ENCODE measurements at regions not wholly inside any gene's neighbourhood (a gene's known extent, or its start where the extent isn't known, plus 50 kb on each side); places are given as distances from the start of the nearest gene placed in this dataset.
"Not testable (repeated sequence)": the region's sequence is repeated elsewhere in the genome, so short reads cannot be mapped to it uniquely, and the experiment has no call there.

DNA sequence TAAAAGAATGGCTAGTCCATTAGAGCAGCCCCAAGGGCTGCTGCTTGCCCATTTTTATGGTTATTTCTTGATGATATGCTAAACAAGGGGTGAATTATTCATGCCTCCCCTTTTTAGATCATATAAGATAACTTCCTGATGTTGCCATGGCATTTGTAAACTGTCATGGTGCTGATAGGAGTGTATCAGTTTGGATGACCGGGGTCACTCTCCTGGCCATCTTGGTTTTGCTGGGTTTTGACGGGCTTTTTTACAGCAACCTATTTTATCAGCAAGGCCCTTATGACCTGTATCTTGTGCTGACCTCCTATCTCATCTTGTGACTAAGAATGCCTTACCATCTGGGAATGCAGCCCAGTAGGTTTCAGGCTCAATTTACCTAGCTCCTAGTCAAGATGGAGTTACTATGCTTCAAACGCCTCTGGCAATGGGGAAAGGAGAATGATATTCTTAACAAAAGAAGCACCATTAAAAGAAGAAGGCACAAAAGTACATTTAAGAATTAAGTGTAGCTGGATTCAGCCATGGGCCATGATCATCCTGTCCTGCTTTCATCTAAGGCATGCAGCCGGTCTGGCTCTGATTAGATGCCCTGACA is 1156.0 kb downstream of the PCDH9 start:
- no peak for DNase-seq (ENCODE audit: low read depth, low spot score)
- Histone ChIP-seq H3K27me3 (ENCODE audit: control insufficient read depth, insufficient read depth, low read length) (no peaks in the 10 kb centered on the region), H3K4me1 (ENCODE audit: control insufficient read depth, insufficient read depth, low read length) (no peaks in the 10 kb centered on the region), H3K9me3 (ENCODE audit: control insufficient read depth, insufficient read depth, low read length) (no peaks in the 10 kb centered on the region), H3K4me3 (ENCODE audit: low read length) (no peak overlapping the region), H3K36me3 (ENCODE audit: control insufficient read depth, insufficient read depth, low read length) (no peaks in the 10 kb centered on the region), H3K27ac (ENCODE audit: low read length) (no peak overlapping the region)
- no CpG with 5 or more reads among the region's 4 CpGs for WGBS (ENCODE audit: insufficient coverage, insufficient read length)

DNA sequence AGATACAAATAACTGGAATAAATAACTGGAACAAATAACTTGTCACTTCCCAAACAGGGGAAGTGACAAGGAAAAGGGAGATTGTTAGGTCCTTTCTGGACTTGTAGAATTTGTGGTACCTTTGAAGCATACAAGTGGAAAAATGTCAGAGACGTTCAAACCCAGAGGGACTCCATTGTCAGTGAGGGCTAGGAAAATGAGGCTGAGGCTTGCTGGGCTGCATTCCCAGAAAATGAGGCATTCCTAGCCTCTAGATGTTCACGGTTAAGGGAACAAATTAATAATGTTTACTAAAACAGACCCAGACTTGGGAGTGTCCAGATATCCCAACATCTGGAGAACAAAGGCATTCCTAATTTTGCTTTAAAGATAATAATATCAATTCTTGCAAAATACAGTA is 1158.0 kb downstream of the PCDH9 start:
- H3K4me1 ChIP-seq (ENCODE audit: control insufficient read depth, insufficient read depth, low read length); H3K36me3 ChIP-seq (ENCODE audit: control insufficient read depth, insufficient read depth, low read length); H3K27ac ChIP-seq (ENCODE audit: low read length); H3K4me3 ChIP-seq (ENCODE audit: low read length); H3K9me3 ChIP-seq (ENCODE audit: control insufficient read depth, insufficient read depth, low read length); H3K27me3 ChIP-seq (ENCODE audit: control insufficient read depth, insufficient read depth, low read length); DNase-seq (ENCODE audit: low read depth, low spot score): not testable (repeated sequence)
- WGBS (ENCODE audit: insufficient coverage, insufficient read length) = no CpG with 5 or more reads among the region's 2 CpGs

DNA sequence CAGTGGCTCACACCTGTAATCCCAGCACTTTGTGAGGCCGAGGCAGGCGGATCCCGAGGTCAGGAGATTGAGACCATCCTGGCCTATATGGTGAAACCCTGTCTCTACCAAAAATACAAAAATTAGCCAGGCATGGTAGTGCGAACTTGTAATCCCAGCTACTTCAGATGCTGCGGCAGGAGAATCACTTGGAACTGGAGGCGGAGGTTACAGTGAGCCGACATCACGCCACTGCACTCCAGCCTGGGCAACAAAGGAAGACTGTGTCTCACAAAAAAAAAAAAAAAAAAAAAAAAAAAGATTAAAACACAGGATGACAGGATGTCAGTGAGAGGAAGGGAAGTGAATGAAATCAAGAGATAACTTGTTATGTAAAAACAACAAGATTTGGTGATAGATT is 1158.5 kb downstream of the PCDH9 start:
- H3K36me3 ChIP-seq (ENCODE audit: control insufficient read depth, insufficient read depth, low read length) = no peaks in the 10 kb centered on the region
- no peak for DNase-seq (ENCODE audit: low read depth, low spot score)
- H3K9me3 ChIP-seq (ENCODE audit: control insufficient read depth, insufficient read depth, low read length) = no peaks in the 10 kb centered on the region
- WGBS (ENCODE audit: insufficient coverage, insufficient read length) = no CpG with 5 or more reads among the region's 8 CpGs
- H3K27ac ChIP-seq (ENCODE audit: low read length) = no peak overlapping the region
- no peak overlapping the region for H3K4me3 ChIP-seq (ENCODE audit: low read length)
- no peaks in the 10 kb centered on the region for H3K4me1 ChIP-seq (ENCODE audit: control insufficient read depth, insufficient read depth, low read length)
- H3K27me3 ChIP-seq (ENCODE audit: control insufficient read depth, insufficient read depth, low read length) = no peaks in the 10 kb centered on the region

DNA sequence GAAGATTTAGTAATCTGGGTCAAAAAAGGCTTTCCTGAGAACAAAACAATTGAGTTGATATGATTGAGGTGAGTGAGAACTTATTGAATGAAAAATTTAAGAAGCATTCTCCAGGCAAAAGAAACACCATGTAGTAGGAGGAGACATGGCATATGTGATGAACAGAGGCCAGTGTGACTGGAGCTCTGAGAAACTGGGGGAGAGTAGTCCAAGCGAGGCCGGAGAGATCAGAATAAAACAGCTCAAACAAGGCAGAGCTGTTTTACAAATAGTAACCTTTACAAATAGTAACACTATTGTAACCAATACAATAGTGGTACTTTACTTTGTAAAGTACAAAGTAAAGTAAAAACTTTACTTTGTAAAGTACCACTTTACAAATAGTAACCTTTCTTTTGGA is 1159.1 kb downstream of the PCDH9 start:
- no peak overlapping the region for H3K4me3 ChIP-seq (ENCODE audit: low read length)
- WGBS (ENCODE audit: insufficient coverage, insufficient read length) = no CpG with 5 or more reads among the region's 2 CpGs
- H3K27me3 ChIP-seq (ENCODE audit: control insufficient read depth, insufficient read depth, low read length) = no peaks in the 10 kb centered on the region
- DNase-seq (ENCODE audit: low read depth, low spot score) = no peak
- no peaks in the 10 kb centered on the region for H3K4me1 ChIP-seq (ENCODE audit: control insufficient read depth, insufficient read depth, low read length)
- H3K36me3 ChIP-seq (ENCODE audit: control insufficient read depth, insufficient read depth, low read length) = no peaks in the 10 kb centered on the region
- H3K27ac ChIP-seq (ENCODE audit: low read length) = no peak overlapping the region
- H3K9me3 ChIP-seq (ENCODE audit: control insufficient read depth, insufficient read depth, low read length) = no peaks in the 10 kb centered on the region

DNA sequence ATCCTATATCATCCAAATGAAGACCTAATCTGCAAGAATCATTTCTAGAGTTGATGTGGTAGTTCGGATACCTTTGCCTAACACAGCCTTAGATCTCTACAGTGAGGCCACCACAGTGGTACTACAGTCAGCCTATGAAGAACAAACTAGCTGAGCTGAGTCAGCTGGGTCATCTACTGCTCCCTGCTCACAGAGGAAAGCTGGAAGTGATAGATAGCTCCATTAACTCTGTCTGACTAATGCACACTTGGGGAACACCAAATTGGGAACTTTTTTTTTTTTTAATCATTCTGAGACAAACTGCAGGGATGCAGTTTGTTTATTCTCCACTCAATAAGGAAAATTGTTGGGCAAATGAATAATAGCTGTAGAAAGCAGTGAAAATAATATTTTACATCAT is 1160.6 kb downstream of the PCDH9 start:
- Histone ChIP-seq H3K27me3 (ENCODE audit: control insufficient read depth, insufficient read depth, low read length) (no peaks in the 10 kb centered on the region), H3K4me3 (ENCODE audit: low read length) (no peak overlapping the region), H3K9me3 (ENCODE audit: control insufficient read depth, insufficient read depth, low read length) (no peaks in the 10 kb centered on the region), H3K36me3 (ENCODE audit: control insufficient read depth, insufficient read depth, low read length) (no peaks in the 10 kb centered on the region), H3K27ac (ENCODE audit: low read length) (no peak overlapping the region), H3K4me1 (ENCODE audit: control insufficient read depth, insufficient read depth, low read length) (no peaks in the 10 kb centered on the region)
- no CpG with 5 or more reads among the region's 1 CpG for WGBS (ENCODE audit: insufficient coverage, insufficient read length)
- DNase-seq (ENCODE audit: low read depth, low spot score) = no peak

DNA sequence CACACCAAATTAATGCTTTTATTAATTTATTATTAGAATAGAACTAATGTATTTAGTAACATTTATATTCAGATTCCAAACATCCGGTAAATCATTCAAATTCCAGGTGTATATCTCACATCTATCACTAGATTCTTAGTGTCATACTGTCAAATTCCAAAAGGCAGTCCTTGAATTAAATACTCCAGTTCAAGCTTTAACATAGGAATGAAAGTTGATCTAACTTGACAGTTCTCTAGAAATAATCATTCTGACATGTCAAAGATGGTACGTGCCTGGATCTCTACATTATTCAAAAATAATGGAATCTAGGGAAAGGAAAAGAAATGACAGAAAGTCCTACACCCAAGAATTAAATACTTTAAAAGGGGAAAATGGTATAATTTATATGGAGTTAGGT is 1161.5 kb downstream of the PCDH9 start:
- WGBS (ENCODE audit: insufficient coverage, insufficient read length) = no CpG with 5 or more reads among the region's 2 CpGs
- H3K4me1 ChIP-seq (ENCODE audit: control insufficient read depth, insufficient read depth, low read length) = no peaks in the 10 kb centered on the region
- no peaks in the 10 kb centered on the region for H3K27me3 ChIP-seq (ENCODE audit: control insufficient read depth, insufficient read depth, low read length)
- DNase-seq (ENCODE audit: low read depth, low spot score) = no peak
- no peak overlapping the region for H3K4me3 ChIP-seq (ENCODE audit: low read length)
- no peaks in the 10 kb centered on the region for H3K9me3 ChIP-seq (ENCODE audit: control insufficient read depth, insufficient read depth, low read length)
- H3K27ac ChIP-seq (ENCODE audit: low read length) = no peak overlapping the region
- no peaks in the 10 kb centered on the region for H3K36me3 ChIP-seq (ENCODE audit: control insufficient read depth, insufficient read depth, low read length)

DNA sequence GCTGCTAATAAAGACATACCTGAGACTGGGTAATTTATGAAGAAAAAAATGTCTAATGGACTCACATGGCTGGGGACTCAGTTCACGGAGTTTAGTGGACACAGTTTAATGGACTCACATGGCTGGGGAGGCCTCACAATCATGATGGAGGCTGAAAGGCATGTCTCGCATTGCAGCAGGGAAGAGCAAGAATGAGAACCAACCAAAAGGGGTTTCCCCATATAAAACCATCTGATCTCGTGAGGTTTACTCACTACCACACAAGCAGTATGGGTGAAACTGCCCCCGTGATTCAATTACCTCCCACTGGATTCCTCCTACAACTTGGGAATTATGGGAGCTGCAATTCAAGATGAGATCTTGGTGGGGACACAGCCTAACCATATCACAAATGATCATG is 1181.2 kb downstream of the PCDH9 start:
- H3K27ac ChIP-seq (ENCODE audit: low read length) = no peak overlapping the region
- H3K9me3 ChIP-seq (ENCODE audit: control insufficient read depth, insufficient read depth, low read length) = no peaks in the 10 kb centered on the region
- no peak overlapping the region for H3K4me3 ChIP-seq (ENCODE audit: low read length)
- DNase-seq (ENCODE audit: low read depth, low spot score) = no peak
- WGBS (ENCODE audit: insufficient coverage, insufficient read length) = no CpG with 5 or more reads among the region's 4 CpGs
- no peaks in the 10 kb centered on the region for H3K4me1 ChIP-seq (ENCODE audit: control insufficient read depth, insufficient read depth, low read length)
- no peaks in the 10 kb centered on the region for H3K27me3 ChIP-seq (ENCODE audit: control insufficient read depth, insufficient read depth, low read length)
- H3K36me3 ChIP-seq (ENCODE audit: control insufficient read depth, insufficient read depth, low read length) = no peaks in the 10 kb centered on the region

DNA sequence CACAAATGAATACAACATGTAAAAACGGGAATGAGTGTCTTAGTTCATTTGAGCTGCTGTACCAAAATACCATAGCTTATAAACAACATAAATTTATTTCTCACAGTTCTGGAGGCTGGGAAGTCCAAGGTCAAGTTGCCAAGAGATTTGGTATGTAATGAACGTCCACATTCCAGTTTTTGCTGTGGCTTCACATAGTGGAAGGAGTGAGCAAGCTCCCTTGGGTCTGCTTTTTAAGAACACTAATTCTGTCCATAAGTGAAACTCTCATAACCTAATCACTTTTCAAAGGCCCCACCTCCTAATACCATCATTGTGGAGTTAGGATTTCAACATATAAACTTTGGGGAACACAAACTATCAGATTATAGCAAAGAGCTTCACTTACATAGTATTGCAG is 1189.6 kb downstream of the PCDH9 start:
- WGBS (ENCODE audit: insufficient coverage, insufficient read length) = no CpG with 5 or more reads among the region's 2 CpGs

DNA sequence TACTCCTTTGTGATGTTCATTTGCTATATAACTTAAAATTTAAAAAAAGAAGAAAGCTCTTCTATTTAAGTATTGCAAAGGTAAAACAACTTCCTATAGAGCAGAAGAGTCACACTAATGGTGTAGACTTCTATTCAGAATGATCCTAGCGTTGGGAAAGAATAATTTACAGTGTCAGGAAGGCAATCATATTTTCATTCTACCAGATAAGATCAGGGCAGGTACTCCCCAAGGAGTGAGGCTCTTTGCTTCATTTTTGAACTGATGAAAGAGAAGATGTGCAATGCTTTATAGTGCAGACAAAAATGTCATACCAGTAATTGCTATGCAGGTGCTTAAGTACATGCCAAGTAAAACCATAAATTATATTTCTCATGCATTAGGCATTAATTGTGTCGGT is 1193.0 kb downstream of the PCDH9 start:
- WGBS (ENCODE audit: insufficient coverage, insufficient read length) = no CpG with 5 or more reads among the region's 2 CpGs
- no peak for DNase-seq (ENCODE audit: low read depth, low spot score)
- Histone ChIP-seq H3K27me3 (ENCODE audit: control insufficient read depth, insufficient read depth, low read length) (no peaks in the 10 kb centered on the region), H3K9me3 (ENCODE audit: control insufficient read depth, insufficient read depth, low read length) (no peaks in the 10 kb centered on the region), H3K27ac (ENCODE audit: low read length) (no peak overlapping the region), H3K4me3 (ENCODE audit: low read length) (no peak overlapping the region), H3K4me1 (ENCODE audit: control insufficient read depth, insufficient read depth, low read length) (no peaks in the 10 kb centered on the region; the same call in 1 of the 2 replicates), H3K36me3 (ENCODE audit: control insufficient read depth, insufficient read depth, low read length) (no peaks in the 10 kb centered on the region)

More for the DNA sequence above, 1189.6 kb downstream of the PCDH9 start:
- Histone ChIP-seq H3K9me3 (ENCODE audit: control insufficient read depth, insufficient read depth, low read length) (no peaks in the 10 kb centered on the region), H3K27ac (ENCODE audit: low read length) (no peak overlapping the region), H3K4me3 (ENCODE audit: low read length) (no peak overlapping the region), H3K27me3 (ENCODE audit: control insufficient read depth, insufficient read depth, low read length) (no peaks in the 10 kb centered on the region), H3K4me1 (ENCODE audit: control insufficient read depth, insufficient read depth, low read length) (no peaks in the 10 kb centered on the region), H3K36me3 (ENCODE audit: control insufficient read depth, insufficient read depth, low read length) (no peaks in the 10 kb centered on the region)
- DNase-seq (ENCODE audit: low read depth, low spot score) = no peak

DNA sequence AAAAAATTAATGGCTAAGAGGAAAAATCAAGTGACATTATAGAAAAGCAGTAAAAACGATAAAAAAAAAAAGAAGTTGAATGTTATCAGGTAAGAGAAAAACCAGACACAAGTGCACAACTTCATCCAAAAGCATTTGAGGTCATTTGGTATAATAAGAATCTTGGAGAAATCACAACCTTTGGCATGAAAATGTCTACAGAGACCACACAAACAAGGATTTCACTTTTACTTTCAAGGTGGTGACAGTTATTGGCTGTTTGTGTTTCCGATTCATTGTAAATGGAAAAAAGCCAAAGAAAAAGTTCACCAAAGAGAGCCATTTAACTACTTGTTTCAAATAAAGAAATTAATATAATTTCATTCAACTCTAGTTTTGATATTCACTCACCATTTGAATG is 1193.5 kb downstream of the PCDH9 start:
- no peaks in the 10 kb centered on the region; the same call in 1 of the 2 replicates for H3K4me1 ChIP-seq (ENCODE audit: control insufficient read depth, insufficient read depth, low read length)
- H3K9me3 ChIP-seq (ENCODE audit: control insufficient read depth, insufficient read depth, low read length) = no peaks in the 10 kb centered on the region
- no peak overlapping the region for H3K4me3 ChIP-seq (ENCODE audit: low read length)
- WGBS (ENCODE audit: insufficient coverage, insufficient read length) = 100% methylated on average over 1 of the region's 2 CpGs
- no peaks in the 10 kb centered on the region for H3K36me3 ChIP-seq (ENCODE audit: control insufficient read depth, insufficient read depth, low read length)
- H3K27me3 ChIP-seq (ENCODE audit: control insufficient read depth, insufficient read depth, low read length) = no peaks in the 10 kb centered on the region
- DNase-seq (ENCODE audit: low read depth, low spot score) = no peak
- no peak overlapping the region for H3K27ac ChIP-seq (ENCODE audit: low read length)

DNA sequence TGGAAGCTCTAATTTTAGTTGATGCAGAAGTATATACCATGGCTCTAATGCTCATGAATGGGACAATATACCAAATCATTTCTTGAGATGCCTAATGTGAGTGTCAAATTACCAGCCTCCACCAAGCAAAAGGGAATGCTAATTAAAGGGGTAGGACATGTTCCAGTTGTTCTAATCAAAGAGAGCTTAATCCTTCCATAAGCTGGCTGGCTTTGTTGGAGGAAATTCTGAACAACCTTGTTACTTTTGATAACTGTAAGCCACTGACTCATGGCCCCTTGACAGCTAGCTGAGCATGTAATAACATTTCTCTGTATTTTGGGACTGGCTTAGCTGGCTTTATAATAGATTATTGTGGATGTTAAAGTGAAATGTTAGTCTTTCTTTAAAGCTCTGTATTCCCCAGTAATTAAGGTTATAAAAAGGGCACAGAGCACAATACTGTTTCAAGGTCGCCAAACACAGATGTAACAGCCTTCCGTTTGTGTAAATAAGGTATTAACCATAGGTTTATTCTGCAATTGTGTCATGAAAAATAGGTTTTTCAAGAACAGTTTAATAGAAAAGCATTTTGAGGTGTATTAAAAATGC is 1194.0 kb downstream of the PCDH9 start:
- Histone ChIP-seq H3K4me3 (ENCODE audit: low read length) (no peak overlapping the region), H3K4me1 (ENCODE audit: control insufficient read depth, insufficient read depth, low read length) (no peaks in the 10 kb centered on the region; the same call in 1 of the 2 replicates), H3K27me3 (ENCODE audit: control insufficient read depth, insufficient read depth, low read length) (no peaks in the 10 kb centered on the region), H3K36me3 (ENCODE audit: control insufficient read depth, insufficient read depth, low read length) (no peaks in the 10 kb centered on the region), H3K9me3 (ENCODE audit: control insufficient read depth, insufficient read depth, low read length) (no peaks in the 10 kb centered on the region), H3K27ac (ENCODE audit: low read length) (no peak overlapping the region)
- no peak for DNase-seq (ENCODE audit: low read depth, low spot score)
- no CpG with 5 or more reads among the region's 2 CpGs for WGBS (ENCODE audit: insufficient coverage, insufficient read length)

Measured in iPS DF 6.9 (cell line).